GM21526 (cell line): ENCODE measurements at regions not wholly inside any gene's neighbourhood (a gene's known extent, or its start where the extent isn't known, plus 50 kb on each side); places are given as distances from the start of the nearest gene placed in this dataset.

Experiments
- ATAC-seq: cut with Tn5 transposase; IDR thresholded peaks from one replicate; pipeline ENCODE4 v1.9.1; 2021; ENCODE audit warnings: moderate library complexity; ENCODE audit not compliant: unreplicated experiment, low FRiP score

- no peak for ATAC-seq
These were observed 108.5 kb upstream of the KCNK2 start for GRCh38 chr1:214974002-214974401.

GRCh38 chr1:214976665-214977064 is 105.9 kb upstream of the KCNK2 start:
- ATAC-seq: no peak

- no peak for ATAC-seq
These were observed 105.4 kb upstream of the KCNK2 start for GRCh38 chr1:214977110-214977509.

- no peak for ATAC-seq
These were observed 104.7 kb upstream of the KCNK2 start for GRCh38 chr1:214977700-214978374.

- ATAC-seq: no peak
These were observed 103.3 kb upstream of the KCNK2 start for GRCh38 chr1:214979191-214979590.

- no peak for ATAC-seq
These were observed 101.6 kb upstream of the KCNK2 start for GRCh38 chr1:214980921-214981320.

GRCh38 chr1:214983126-214983869 is 99.2 kb upstream of the KCNK2 start:
- no peak for ATAC-seq

- ATAC-seq: no peak
These were observed 93.2 kb upstream of the KCNK2 start for GRCh38 chr1:214989341-214989740.

GRCh38 chr1:214990619-214991018 is 91.9 kb upstream of the KCNK2 start:
- ATAC-seq: no peak

- no peak for ATAC-seq
These were observed 90.7 kb upstream of the KCNK2 start for GRCh38 chr1:214991691-214992315.

- ATAC-seq: no peak
These were observed 89.1 kb upstream of the KCNK2 start for GRCh38 chr1:214993419-214993818.

GRCh38 chr1:214997685-214998084 is 84.9 kb upstream of the KCNK2 start:
- no peak for ATAC-seq

- ATAC-seq: peak; percentile 95
These were observed 81.0 kb upstream of the KCNK2 start for GRCh38 chr1:215001419-215002021.

- no peak for ATAC-seq
These were observed 80.1 kb upstream of the KCNK2 start for GRCh38 chr1:215002471-215002870.

GRCh38 chr1:215003686-215004085 is 78.9 kb upstream of the KCNK2 start:
- no peak for ATAC-seq

GRCh38 chr1:215004121-215004827 is 78.3 kb upstream of the KCNK2 start:
- ATAC-seq: no peak

- ATAC-seq: no peak
These were observed 77.5 kb upstream of the KCNK2 start for GRCh38 chr1:215005078-215005477.

GRCh38 chr1:215005656-215006345 is 76.7 kb upstream of the KCNK2 start:
- no peak for ATAC-seq

GRCh38 chr1:215007880-215008279 is 74.7 kb upstream of the KCNK2 start:
- ATAC-seq: no peak

- ATAC-seq: no peak
These were observed 64.0 kb upstream of the KCNK2 start for GRCh38 chr1:215018555-215018954.
